Fibroblast of lung (primary cell): ENCODE measurements at regions not wholly inside any gene's neighbourhood (a gene's known extent, or its start where the extent isn't known, plus 50 kb on each side); places are given as distances from the start of the nearest gene placed in this dataset.
A peak's percentile ranks its signal among the peaks of the same experiment; 100 is the strongest.

ENCODE experiments used
- DNase-seq, 2 donors: peaks; one replicate each; pipeline versions ENCODE4 v3.0.0 to v3.0.0-alpha.2; 2010; ENCODE audit warnings: low read depth in 2 of 2
- H2AFZ ChIP-seq: 2 replicates; pipeline ENCODE4 v1.5.1; 2012; ENCODE audit warnings: low read length, control low read depth, inconsistent platforms
- H3K27ac ChIP-seq: 2 replicates; pipeline ENCODE4 v1.5.1; 2011; ENCODE audit warnings: low read length, control low read depth; ENCODE audit not compliant: insufficient read depth
- H3K27me3 ChIP-seq: 2 replicates; pipeline ENCODE4 v1.5.1; 2011; ENCODE audit warnings: mild to moderate bottlenecking, low read length; ENCODE audit not compliant: control insufficient read depth, insufficient read depth
- H3K36me3 ChIP-seq: 2 replicates; pipeline ENCODE4 v1.5.1; 2011; ENCODE audit warnings: low read length; ENCODE audit not compliant: control insufficient read depth, insufficient read depth
- H3K4me1 ChIP-seq: 2 replicates; pipeline ENCODE4 v1.5.1; 2011; ENCODE audit warnings: low read length; ENCODE audit not compliant: control insufficient read depth, insufficient read depth; ENCODE audit errors: extremely low read depth
- H3K4me2 ChIP-seq: 2 replicates; pipeline ENCODE4 v1.5.1; 2011; ENCODE audit warnings: low read length, control low read depth; ENCODE audit not compliant: insufficient read depth; ENCODE audit errors: extremely low read depth
- H3K4me3 ChIP-seq, 4 experiments: fragments of 200-600 bp in 1 of 4; sonication (generic) in 1 of 4; replicated peaks in 1 of 4; 2 replicates each; pipeline ENCODE4 v1.5.1; 2011 to 2016; ENCODE audit warnings: low read length in 4 of 4, low read depth in 3 of 4, mild to moderate bottlenecking in 3 of 4, control low read depth in 2 of 4, inconsistent platforms in 1 of 4, mixed read lengths in 1 of 4; ENCODE audit not compliant: insufficient read depth in 1 of 4; ENCODE audit errors: control extremely low read depth in 1 of 4
- H3K79me2 ChIP-seq: 2 replicates; pipeline ENCODE4 v1.5.1; 2012; ENCODE audit warnings: mild to moderate bottlenecking, low read length, inconsistent platforms; ENCODE audit not compliant: control insufficient read depth, insufficient read depth
- H3K9ac ChIP-seq: 2 replicates; pipeline ENCODE4 v1.5.1; 2011; ENCODE audit warnings: mild to moderate bottlenecking, low read length, control low read depth; ENCODE audit not compliant: insufficient read depth
- H3K9me3 ChIP-seq: 2 replicates; pipeline ENCODE4 v1.5.1; 2012; ENCODE audit warnings: low read depth, low read length; ENCODE audit not compliant: control insufficient read depth, insufficient read depth
- H4K20me1 ChIP-seq: 2 replicates; pipeline ENCODE4 v1.5.1; 2011; ENCODE audit warnings: low read length; ENCODE audit not compliant: control insufficient read depth, insufficient read depth; ENCODE audit errors: extremely low read depth
- CTCF ChIP-seq, 2 donors: IDR thresholded peaks in 1 of 2; conservative IDR thresholded peaks in 1 of 2; 1 replicate in 1 of 2; 2 replicates in 1 of 2; pipeline ENCODE4 v1.5.1; 2011 to 2012; ENCODE audit warnings: low read length in 2 of 2, control low read depth in 1 of 2, inconsistent platforms in 1 of 2, low read depth in 1 of 2, mild to moderate bottlenecking in 1 of 2
- EZH2 ChIP-seq: IDR thresholded peaks from 2 replicates; pipeline ENCODE4 v1.5.1; 2012; ENCODE audit warnings: low read length, control low read depth, mild to moderate bottlenecking; ENCODE audit errors: missing control alignments

GRCh38 chr17:5832886-5833285 is 237.3 kb upstream of the WSCD1 start:
- Histone ChIP-seq H3K27me3 (no peaks in the 10 kb centered on the region), H3K36me3 (no peaks in the 10 kb centered on the region), H3K27ac (no peak overlapping the region), H3K4me1 (no peaks in the 10 kb centered on the region), H4K20me1 (no peaks in the 10 kb centered on the region), H3K4me2 (peak overlapping the region; percentile 1), H3K9me3 (no peaks in the 10 kb centered on the region), H2AFZ (no peak overlapping the region), H3K9ac (no peak overlapping the region), H3K79me2 (no peaks in the 10 kb centered on the region), H3K4me3 (no peak overlapping the region)
- TF ChIP-seq CTCF (conservative IDR thresholded peaks at IDR 0.05 in 1 of 2, IDR thresholded peaks at IDR 0.05 in 1 of 2; ENCODE audit: low read depth in 1 of 2, low read length in 2 of 2): no peak
- no peak for TF ChIP-seq EZH2
- peak; percentile 14 to 83 for DNase-seq

GRCh38 chr17:5837055-5837491 is 233.1 kb upstream of the WSCD1 start:
- H3K9ac ChIP-seq: no peak overlapping the region

GRCh38 chr17:5838661-5839300 is 231.4 kb upstream of the WSCD1 start:
- Histone ChIP-seq H4K20me1 (no peaks in the 10 kb centered on the region), H3K4me2 (no peak overlapping the region), H3K36me3 (no peaks in the 10 kb centered on the region), H3K9ac (no peak overlapping the region), H3K27ac (no peak overlapping the region), H3K27me3 (no peaks in the 10 kb centered on the region), H3K79me2 (no peaks in the 10 kb centered on the region), H3K4me1 (no peaks in the 10 kb centered on the region), H3K9me3 (no peaks in the 10 kb centered on the region), H3K4me3 (no peak overlapping the region), H2AFZ (no peak overlapping the region)
- no peak for TF ChIP-seq CTCF (conservative IDR thresholded peaks at IDR 0.05 in 1 of 2, IDR thresholded peaks at IDR 0.05 in 1 of 2; ENCODE audit: low read depth in 1 of 2, low read length in 2 of 2)
- TF ChIP-seq EZH2: no peak
- DNase-seq: no peak

More at GRCh38 chr17:5837055-5837491, 233.1 kb upstream of the WSCD1 start:
- no peaks in the 10 kb centered on the region for H3K9me3 ChIP-seq
- H3K4me1 ChIP-seq: no peaks in the 10 kb centered on the region
- no peak overlapping the region for H3K4me2 ChIP-seq
- no peaks in the 10 kb centered on the region for H3K79me2 ChIP-seq
- DNase-seq: peak in 1 of 2 donors; percentile 79
- H3K36me3 ChIP-seq: no peaks in the 10 kb centered on the region
- H2AFZ ChIP-seq: no peak overlapping the region
- no peaks in the 10 kb centered on the region for H3K27me3 ChIP-seq
- TF ChIP-seq CTCF (conservative IDR thresholded peaks at IDR 0.05 in 1 of 2, IDR thresholded peaks at IDR 0.05 in 1 of 2; ENCODE audit: low read depth in 1 of 2, low read length in 2 of 2) (no peak), EZH2 (no peak)
- H3K4me3 ChIP-seq: no peak overlapping the region
- H4K20me1 ChIP-seq: no peaks in the 10 kb centered on the region
- H3K27ac ChIP-seq: no peak overlapping the region
